K562 (cell line): ENCODE measurements at regions not wholly inside any gene's neighbourhood (a gene's known extent, or its start where the extent isn't known, plus 50 kb on each side); places are given as distances from the start of the nearest gene placed in this dataset.

Experiments
- ATAC-seq: fragments of 200-7000 bp; cut with Tn5 transposase; 3 replicates; pipeline ENCODE4 v1.9.1; 2020; ENCODE audit warnings: moderate library complexity
- BruUV-seq: library from RNA; stranded (reverse); fragments of 400-500 nt; replicated peaks from 2 replicates; lab custom pipeline; 2021; lab: Mats Ljungman, UMichigan
- CTCF ChIA-PET: fragments of 300-600 bp; formaldehyde crosslinking; extraction: SDS; loops from one replicate; lab custom pipeline; 2021; ENCODE audit warnings: low intra/inter-chr PET ratio; lab: Yijun Ruan, JAX
- POLR2A ChIA-PET: fragments of 300-600, 350-650 bp; sonication (Branson Sonifier 250); formaldehyde crosslinking; extraction: SDS; loops from one replicate; lab custom pipeline; 2021; ENCODE audit warnings: antibody characterized with exemption, inconsistent platforms; lab: Yijun Ruan, JAX
- DNase-seq, 4 experiments: peaks; one replicate each; pipeline versions ENCODE4 v3.0.0 to v3.0.0-alpha.2; 2011 to 2018; ENCODE audit warnings: low spot score in 3 of 4, mixed read lengths in 3 of 4; ENCODE audit errors: extremely low read depth in 1 of 4
- FAIRE-seq: peaks from 2 replicates; lab custom pipeline; 2011; peaks lifted over from hg19 to GRCh38; lab: Jason Lieb, UNC
- H2AFZ ChIP-seq: 2 replicates; pipeline ENCODE4 v1.6.0; 2011; ENCODE audit warnings: low read depth, low read length, control low read depth, inconsistent platforms
- H3K27ac ChIP-seq: fragments of 200-600 bp; 3 replicates; pipeline ENCODE4 v1.8.0; 2011; ENCODE audit warnings: low read depth, mild to moderate bottlenecking, control low read depth, inconsistent platforms, low read length, moderate library complexity, mixed read lengths; ENCODE audit errors: extremely low read depth
- H3K27me3 ChIP-seq, 2 experiments: fragments of 300-600 bp in 1 of 2; 2 replicates in 1 of 2; 3 replicates in 1 of 2; pipeline versions ENCODE4 v1.6.0 to v1.8.0; 2011; ENCODE audit warnings: inconsistent platforms in 2 of 2, low read length in 2 of 2, mild to moderate bottlenecking in 1 of 2, mixed read lengths in 1 of 2, moderate library complexity in 1 of 2; ENCODE audit not compliant: control insufficient read depth in 2 of 2, insufficient read depth in 2 of 2
- H3K36me3 ChIP-seq: fragments of 300-600 bp; 3 replicates; pipeline ENCODE4 v1.8.0; 2011; ENCODE audit warnings: mild to moderate bottlenecking, low read length, inconsistent platforms; ENCODE audit not compliant: control insufficient read depth, insufficient read depth
- H3K4me1 ChIP-seq, 2 experiments: fragments of 200-600 bp in 1 of 2; replicated peaks in 1 of 2; 2 replicates in 1 of 2; 3 replicates in 1 of 2; pipeline versions ENCODE4 v1.5.1 to v1.8.0; 2011; ENCODE audit warnings: inconsistent platforms in 2 of 2, low read length in 2 of 2, mild to moderate bottlenecking in 1 of 2, mixed read lengths in 1 of 2, moderate library complexity in 1 of 2; ENCODE audit not compliant: control insufficient read depth in 2 of 2, insufficient read depth in 2 of 2
- H3K4me2 ChIP-seq: 2 replicates; pipeline ENCODE4 v1.6.1; 2011; ENCODE audit warnings: low read length, control low read depth, inconsistent platforms, mixed read lengths; ENCODE audit not compliant: insufficient read depth
- H3K4me3 ChIP-seq: fragments of 200-600 bp; sonication (generic), shearing (Covaris generic); 2 replicates; pipeline ENCODE4 v1.5.1; 2016; ENCODE audit warnings: control low read depth, inconsistent platforms
- H3K79me2 ChIP-seq: fragments of 200-600 bp; 3 replicates; pipeline ENCODE4 v1.8.0; 2011; ENCODE audit warnings: low read length, inconsistent platforms; ENCODE audit not compliant: control insufficient read depth, insufficient read depth
- H3K9ac ChIP-seq, 2 experiments: 2 replicates each; pipeline versions ENCODE4 v1.6.0 to v1.6.1; 2011; ENCODE audit warnings: low read depth in 2 of 2, low read length in 2 of 2, control low read depth in 1 of 2, inconsistent platforms in 1 of 2, mild to moderate bottlenecking in 1 of 2, mixed read lengths in 1 of 2; ENCODE audit not compliant: insufficient read depth in 1 of 2
- H3K9me1 ChIP-seq: one replicate; pipeline ENCODE4 v1.6.0; 2011; ENCODE audit warnings: inconsistent platforms, mild to moderate bottlenecking, low read length, moderate library complexity; ENCODE audit not compliant: control insufficient read depth, insufficient read depth
- H3K9me3 ChIP-seq: replicated peaks from 2 replicates; pipeline ENCODE4 v1.5.1; 2011; ENCODE audit warnings: low read depth, low read length, inconsistent platforms; ENCODE audit not compliant: control insufficient read depth, insufficient read depth
- H4K20me1 ChIP-seq: replicated peaks from 2 replicates; pipeline ENCODE4 v1.6.1; 2011; ENCODE audit warnings: low read length, inconsistent platforms, mixed read lengths; ENCODE audit not compliant: control insufficient read depth, insufficient read depth
- BCOR ChIP-seq: fragments of 450-650 bp; IDR thresholded peaks from 2 replicates; pipeline ENCODE4 v1.6.1; 2016
- CAMTA2 ChIP-seq: fragments of 250-450 bp; sonication (Bioruptor Pico); conservative IDR thresholded peaks from 2 replicates; pipeline ENCODE4 v1.5.1; 2022
- CBFA2T2 ChIP-seq: fragments of 450-650 bp; conservative IDR thresholded peaks from 2 replicates; pipeline ENCODE4 v1.6.1; 2017; ENCODE audit warnings: mild to moderate bottlenecking
- DNMT1 ChIP-seq: fragments of 450-650 bp; IDR thresholded peaks from 2 replicates; pipeline ENCODE4 v1.6.1; 2016; ENCODE audit warnings: antibody characterized with exemption, mild to moderate bottlenecking
- EWSR1 ChIP-seq: fragments of 450-650 bp; IDR thresholded peaks from 2 replicates; pipeline ENCODE4 v1.6.1; 2018; ENCODE audit warnings: borderline replicate concordance, mild to moderate bottlenecking, low read depth, moderate library complexity; ENCODE audit not compliant: partially characterized antibody
- MYC ChIP-seq, 2 experiments: fragments of 250-450 bp in 1 of 2; sonication (Bioruptor Pico) in 1 of 2; IDR thresholded peaks; 2 replicates each; pipeline versions ENCODE4 v1.5.1 to v1.6.1; 2012 to 2021; ENCODE audit warnings: low read depth in 2 of 2, borderline replicate concordance in 1 of 2, improper control_type of control experiment in 1 of 2, low read length in 1 of 2, mild to moderate bottlenecking in 1 of 2, moderate library complexity in 1 of 2
- NELFE ChIP-seq: IDR thresholded peaks from 2 replicates; pipeline ENCODE4 v1.6.1; 2011; ENCODE audit warnings: mild to moderate bottlenecking; ENCODE audit not compliant: insufficient read depth, insufficient read length
- SREBF1 ChIP-seq: fragments of 150-350 bp; IDR thresholded peaks from 2 replicates; pipeline ENCODE4 v1.6.1; 2014; ENCODE audit warnings: antibody characterized with exemption, low read depth, low read length, borderline replicate concordance
- ZNF311 ChIP-seq: fragments of 250-450 bp; sonication (Bioruptor Pico); IDR thresholded peaks from 2 replicates; pipeline ENCODE4 v1.4.0; 2020; ENCODE audit warnings: mild to moderate bottlenecking, moderate library complexity
- ZNF444 ChIP-seq: fragments of 250-450 bp; sonication (Bioruptor Pico); IDR thresholded peaks from 2 replicates; pipeline ENCODE4 v1.4.0; 2020; ENCODE audit warnings: mild to moderate bottlenecking, moderate library complexity
- ZNF583 ChIP-seq: fragments of 250-450 bp; sonication (Bioruptor Pico); IDR thresholded peaks from 2 replicates; pipeline ENCODE4 v1.4.0; 2020
- WGBS: fragments of 100-300 bp; shearing (Covaris generic); methylation state at CpG from one replicate; pipeline ENCODE4 v1.1.6; 2016; ENCODE audit warnings: low coverage, mixed read lengths; ENCODE audit not compliant: insufficient coverage; ENCODE audit errors: missing lambda C conversion rate; 5-methylcytosine and 5-hydroxymethylcytosine counted together
- in situ Hi-C: fragments of 300-500 bp; cut with MboI; formaldehyde crosslinking; loops from 4 replicates; pipeline ENCODE4 v1.15.0; 2018; ENCODE audit warnings: inconsistent platforms, mixed read lengths
- intact Hi-C: fragments of 100-400 bp; cut with micrococcal nuclease; formaldehyde crosslinking; loops from 2 replicates; pipeline ENCODE4 v1.14.2; 2022

- CTCF ChIA-PET, result no interaction called here
Measured at GRCh38 chr18:66252703-66253102, 351.2 kb downstream of the CDH19 start.

GRCh38 chr18:66235206-66235605 is 368.7 kb downstream of the CDH19 start:
- no peak for ATAC-seq
- POLR2A ChIA-PET, result no interaction called here
- no peak for DNase-seq
- Histone ChIP-seq H3K4me2 (no peak overlapping the region), H3K4me1 (no peaks in the 10 kb centered on the region), H3K79me2 (no peaks in the 10 kb centered on the region; the same call in 2 of the 3 replicates), H3K9me3 (no peaks in the 10 kb centered on the region), H3K9ac (no peak overlapping the region), H3K36me3 (no peaks in the 10 kb centered on the region), H3K27me3 (no peaks in the 10 kb centered on the region), H3K27ac (no peak overlapping the region), H4K20me1 (no peaks in the 10 kb centered on the region)
- CTCF ChIA-PET, result no interaction called here
- no peak for FAIRE-seq
- 19% methylated on average over 2 of the region's 2 CpGs for WGBS
- no peak for TF ChIP-seq EWSR1
- no peak for TF ChIP-seq ZNF444
- TF ChIP-seq NELFE, result no peak
- no peak for TF ChIP-seq CBFA2T2
- TF ChIP-seq ZNF311 (CRISPR knock-in tag), result no peak
- no peak for TF ChIP-seq MYC (IDR thresholded peaks at IDR 0.05; ENCODE audit: low read depth, low read length)
- TF ChIP-seq MYC (CRISPR knock-in tag; IDR thresholded peaks at IDR 0.05; ENCODE audit: borderline replicate concordance, low read depth), result no peak
- TF ChIP-seq SREBF1, result no peak
- TF ChIP-seq, all 486 proteins: peak for 0
- no peaks in the 10 kb centered on the region for H3K9me1 ChIP-seq
- in situ Hi-C loops (no loop called here), intact Hi-C loops (no loop called here)
- BruUV-seq, result no TSS peak
- H2AFZ ChIP-seq, result no peak overlapping the region
- H3K4me3 ChIP-seq, result no peak overlapping the region

More at GRCh38 chr18:66252703-66253102, 351.2 kb downstream of the CDH19 start:
- Histone ChIP-seq H2AFZ (no peak overlapping the region), H3K36me3 (no peaks in the 10 kb centered on the region), H3K4me3 (no peak overlapping the region), H3K9ac (no peak overlapping the region), H3K79me2 (peaks cover 77% of the 10 kb centered on the region), H3K4me2 (no peak overlapping the region), H3K9me3 (no peaks in the 10 kb centered on the region), H4K20me1 (no peaks in the 10 kb centered on the region), H3K27ac (no peak overlapping the region), H3K27me3 (no peaks in the 10 kb centered on the region), H3K9me1 (no peaks in the 10 kb centered on the region), H3K4me1 (no peaks in the 10 kb centered on the region)
- WGBS, result 36% methylated on average over 1 of the region's 1 CpG
- in situ Hi-C loops, result no loop called here
- TF ChIP-seq DNMT1 (no peak), BCOR (no peak), ZNF583 (CRISPR knock-in tag) (no peak), CAMTA2 (CRISPR knock-in tag) (no peak)
- intact Hi-C loops, result no loop called here
- no peak for DNase-seq
- ATAC-seq, result no peak
- POLR2A ChIA-PET, result no interaction called here
- FAIRE-seq, result no peak
- BruUV-seq, result no TSS peak
